ENCODE measurements at regions not wholly inside any gene's neighbourhood (a gene's known extent, or its start where the extent isn't known, plus 50 kb on each side); places are given as distances from the start of the nearest gene placed in this dataset.

GRCh38 chr14:28340816-28341215 lies 425.8 kb upstream of the FOXG1 start:
- Histone ChIP-seq H3K4me1 (ENCODE audit: insufficient read depth, low read length) (no peaks in the 10 kb centered on the region), H3K9me3 (ENCODE audit: insufficient read depth, low read length, severe bottlenecking) (no peaks in the 10 kb centered on the region), H3K27me3 (ENCODE audit: insufficient read depth, low read length, poor library complexity) (no peaks in the 10 kb centered on the region), H4K20me1 (ENCODE audit: insufficient read depth, low read length) (no peaks in the 10 kb centered on the region), H3K4me2 (ENCODE audit: insufficient read depth, low read length) (no peak overlapping the region), H3K79me2 (ENCODE audit: insufficient read depth, low read length) (no peaks in the 10 kb centered on the region), H2AFZ (ENCODE audit: low read depth, low read length) (no peak overlapping the region), H3K27ac (ENCODE audit: low read length) (no peak overlapping the region), H3K9ac (ENCODE audit: low read depth, low read length) (no peak overlapping the region), H3K4me3 (ENCODE audit: low read depth in 1 of 2, low read length in 2 of 2) (no peak overlapping the region), H3K36me3 (ENCODE audit: insufficient read depth, low read length) (no peaks in the 10 kb centered on the region)
- no peak for DNase-seq
- no peak for ATAC-seq (ENCODE audit: insufficient read depth, low read depth)
- TF ChIP-seq, protein P1, sequence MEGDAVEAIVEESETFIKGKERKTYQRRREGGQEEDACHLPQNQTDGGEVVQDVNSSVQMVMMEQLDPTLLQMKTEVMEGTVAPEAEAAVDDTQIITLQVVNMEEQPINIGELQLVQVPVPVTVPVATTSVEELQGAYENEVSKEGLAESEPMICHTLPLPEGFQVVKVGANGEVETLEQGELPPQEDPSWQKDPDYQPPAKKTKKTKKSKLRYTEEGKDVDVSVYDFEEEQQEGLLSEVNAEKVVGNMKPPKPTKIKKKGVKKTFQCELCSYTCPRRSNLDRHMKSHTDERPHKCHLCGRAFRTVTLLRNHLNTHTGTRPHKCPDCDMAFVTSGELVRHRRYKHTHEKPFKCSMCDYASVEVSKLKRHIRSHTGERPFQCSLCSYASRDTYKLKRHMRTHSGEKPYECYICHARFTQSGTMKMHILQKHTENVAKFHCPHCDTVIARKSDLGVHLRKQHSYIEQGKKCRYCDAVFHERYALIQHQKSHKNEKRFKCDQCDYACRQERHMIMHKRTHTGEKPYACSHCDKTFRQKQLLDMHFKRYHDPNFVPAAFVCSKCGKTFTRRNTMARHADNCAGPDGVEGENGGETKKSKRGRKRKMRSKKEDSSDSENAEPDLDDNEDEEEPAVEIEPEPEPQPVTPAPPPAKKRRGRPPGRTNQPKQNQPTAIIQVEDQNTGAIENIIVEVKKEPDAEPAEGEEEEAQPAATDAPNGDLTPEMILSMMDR (IDR thresholded peaks at IDR 0.05; ENCODE audit: borderline replicate concordance, extremely low read depth, low read length, poor library complexity, severe bottlenecking), result no peak
- no peak for TF ChIP-seq EZH2 (IDR thresholded peaks at IDR 0.05; ENCODE audit: borderline replicate concordance, low read depth, low read length, severe bottlenecking)

DNA sequence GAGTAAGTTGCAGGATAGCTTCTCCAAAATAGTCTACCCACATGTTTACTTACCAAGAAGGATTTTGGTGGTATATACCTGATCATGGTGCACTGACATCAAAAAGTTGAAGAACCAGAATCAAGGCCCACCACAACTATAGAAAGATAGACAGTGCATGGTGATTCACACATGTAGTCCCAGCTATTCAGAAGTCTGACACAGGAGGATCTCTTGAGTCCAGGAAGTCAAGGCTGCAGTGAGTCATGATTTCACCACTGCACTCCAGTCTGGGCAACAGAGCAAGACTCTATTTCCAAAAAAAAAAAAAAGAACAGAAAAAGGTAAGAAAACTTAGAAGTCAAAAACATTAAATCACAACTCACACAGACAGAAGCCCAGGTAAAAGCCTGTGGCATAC lies 422.2 kb upstream of the FOXG1 start:
- H4K20me1 ChIP-seq (ENCODE audit: insufficient read depth, low read length), result no peaks in the 10 kb centered on the region
- H3K27me3 ChIP-seq (ENCODE audit: insufficient read depth, low read length, poor library complexity), result no peaks in the 10 kb centered on the region
- H3K4me3 ChIP-seq (ENCODE audit: low read depth in 1 of 2, low read length in 2 of 2), result no peak overlapping the region
- ATAC-seq (ENCODE audit: insufficient read depth, low read depth) (no peak), DNase-seq (no peak)
- no peaks in the 10 kb centered on the region for H3K9me3 ChIP-seq (ENCODE audit: insufficient read depth, low read length, severe bottlenecking)
- TF ChIP-seq EZH2 (IDR thresholded peaks at IDR 0.05; ENCODE audit: borderline replicate concordance, low read depth, low read length, severe bottlenecking), result no peak
- TF ChIP-seq, protein P1 (IDR thresholded peaks at IDR 0.05; ENCODE audit: borderline replicate concordance, extremely low read depth, low read length, poor library complexity, severe bottlenecking), result no peak
- no peaks in the 10 kb centered on the region for H3K4me1 ChIP-seq (ENCODE audit: insufficient read depth, low read length)
- no peaks in the 10 kb centered on the region for H3K79me2 ChIP-seq (ENCODE audit: insufficient read depth, low read length)
- H3K36me3 ChIP-seq (ENCODE audit: insufficient read depth, low read length), result no peaks in the 10 kb centered on the region
- no peak overlapping the region for H3K27ac ChIP-seq (ENCODE audit: low read length)
- no peak overlapping the region for H3K9ac ChIP-seq (ENCODE audit: low read depth, low read length)
- H2AFZ ChIP-seq (ENCODE audit: low read depth, low read length), result no peak overlapping the region
- no peak overlapping the region for H3K4me2 ChIP-seq (ENCODE audit: insufficient read depth, low read length)

DNA sequence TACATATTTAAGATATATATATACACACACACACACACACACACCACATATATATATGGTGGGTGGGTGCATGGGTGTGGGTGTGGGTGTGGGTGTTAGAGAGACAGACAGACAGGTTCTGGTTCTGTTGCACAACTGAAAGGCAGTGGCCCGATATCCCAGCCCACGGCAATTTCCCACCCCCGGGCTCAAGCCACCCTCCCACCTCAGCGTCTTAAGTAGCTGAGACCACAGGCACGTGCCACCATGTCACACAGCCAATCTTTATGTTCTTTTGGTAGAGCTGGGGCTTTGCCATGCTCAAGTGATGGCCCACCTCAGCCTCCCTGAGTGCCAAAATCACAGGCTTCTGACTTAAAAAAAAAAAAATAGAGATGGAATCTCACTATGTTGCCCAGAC lies 417.8 kb upstream of the FOXG1 start:
- H2AFZ ChIP-seq (ENCODE audit: low read depth, low read length), result no peak overlapping the region
- TF ChIP-seq, protein P1 (IDR thresholded peaks at IDR 0.05; ENCODE audit: borderline replicate concordance, extremely low read depth, low read length, poor library complexity, severe bottlenecking), result no peak
- TF ChIP-seq EZH2 (IDR thresholded peaks at IDR 0.05; ENCODE audit: borderline replicate concordance, low read depth, low read length, severe bottlenecking), result no peak
- no peaks in the 10 kb centered on the region for H4K20me1 ChIP-seq (ENCODE audit: insufficient read depth, low read length)
- no peak overlapping the region for H3K9ac ChIP-seq (ENCODE audit: low read depth, low read length)
- ATAC-seq (ENCODE audit: insufficient read depth, low read depth), result no peak
- H3K79me2 ChIP-seq (ENCODE audit: insufficient read depth, low read length), result no peaks in the 10 kb centered on the region
- no peak overlapping the region for H3K27ac ChIP-seq (ENCODE audit: low read length)
- H3K4me1 ChIP-seq (ENCODE audit: insufficient read depth, low read length), result no peaks in the 10 kb centered on the region
- no peak overlapping the region for H3K4me3 ChIP-seq (ENCODE audit: low read depth in 1 of 2, low read length in 2 of 2)
- no peaks in the 10 kb centered on the region for H3K27me3 ChIP-seq (ENCODE audit: insufficient read depth, low read length, poor library complexity)
- no peak for DNase-seq
- no peaks in the 10 kb centered on the region for H3K36me3 ChIP-seq (ENCODE audit: insufficient read depth, low read length)
- H3K9me3 ChIP-seq (ENCODE audit: insufficient read depth, low read length, severe bottlenecking), result no peaks in the 10 kb centered on the region
- H3K4me2 ChIP-seq (ENCODE audit: insufficient read depth, low read length), result no peak overlapping the region

GRCh38 chr14:28356819-28357218 lies 409.8 kb upstream of the FOXG1 start:
- TF ChIP-seq EZH2 (IDR thresholded peaks at IDR 0.05; ENCODE audit: borderline replicate concordance, low read depth, low read length, severe bottlenecking), result no peak
- TF ChIP-seq, protein P1 (IDR thresholded peaks at IDR 0.05; ENCODE audit: borderline replicate concordance, extremely low read depth, low read length, poor library complexity, severe bottlenecking), result no peak
- no peak overlapping the region for H2AFZ ChIP-seq (ENCODE audit: low read depth, low read length)
- no peaks in the 10 kb centered on the region for H3K79me2 ChIP-seq (ENCODE audit: insufficient read depth, low read length)
- H3K4me1 ChIP-seq (ENCODE audit: insufficient read depth, low read length), result no peaks in the 10 kb centered on the region
- ATAC-seq (ENCODE audit: insufficient read depth, low read depth) (no peak), DNase-seq (no peak)
- H3K9me3 ChIP-seq (ENCODE audit: insufficient read depth, low read length, severe bottlenecking), result peaks cover 3% of the 10 kb centered on the region
- H3K27me3 ChIP-seq (ENCODE audit: insufficient read depth, low read length, poor library complexity), result no peaks in the 10 kb centered on the region
- no peaks in the 10 kb centered on the region for H4K20me1 ChIP-seq (ENCODE audit: insufficient read depth, low read length)
- no peak overlapping the region for H3K4me3 ChIP-seq (ENCODE audit: low read depth in 1 of 2, low read length in 2 of 2)
- H3K36me3 ChIP-seq (ENCODE audit: insufficient read depth, low read length), result no peaks in the 10 kb centered on the region
- no peak overlapping the region for H3K4me2 ChIP-seq (ENCODE audit: insufficient read depth, low read length)
- H3K9ac ChIP-seq (ENCODE audit: low read depth, low read length), result no peak overlapping the region
- H3K27ac ChIP-seq (ENCODE audit: low read length), result no peak overlapping the region
